BLaER1 treated with 17β-estradiol and CSF1 and Interleukin-3, amounts not matched to agents 10 nM and 100 nM (cell line): ENCODE measurements at regions not wholly inside any gene's neighbourhood (a gene's known extent, or its start where the extent isn't known, plus 50 kb on each side); places are given as distances from the start of the nearest gene placed in this dataset.

Experiments
- H3K27ac ChIP-seq, 11 experiments: shearing (Covaris generic); formaldehyde crosslinking; 2 replicates each; pipeline ENCODE4 v1.8.1; 2022
- H3K27me3 ChIP-seq, 11 experiments: shearing (Covaris generic); formaldehyde crosslinking; 2 replicates each; pipeline ENCODE4 v1.8.1; 2022
- H3K36me3 ChIP-seq, 11 experiments: shearing (Covaris generic); formaldehyde crosslinking; 2 replicates each; pipeline ENCODE4 v1.8.1; 2022
- H3K4me1 ChIP-seq, 10 experiments: shearing (Covaris generic); formaldehyde crosslinking; 2 replicates each; pipeline ENCODE4 v1.8.1; 2022
- H3K4me2 ChIP-seq, 11 experiments: shearing (Covaris generic); formaldehyde crosslinking; 2 replicates each; pipeline ENCODE4 v1.8.1; 2022
- H3K4me3 ChIP-seq, 10 experiments: shearing (Covaris generic); formaldehyde crosslinking; 2 replicates each; pipeline ENCODE4 v1.8.1; 2022
- H3K9ac ChIP-seq, 11 experiments: shearing (Covaris generic); formaldehyde crosslinking; 2 replicates each; pipeline ENCODE4 v1.8.1; 2022
- H3K9me3 ChIP-seq, 11 experiments: shearing (Covaris generic); formaldehyde crosslinking; replicated peaks in 1 of 11; 2 replicates each; pipeline ENCODE4 v1.8.1; 2022
- H4K20me1 ChIP-seq, 11 experiments: shearing (Covaris generic); formaldehyde crosslinking; 2 replicates each; pipeline ENCODE4 v1.8.1; 2022
- Cebpa-rat ChIP-seq, 11 experiments: shearing (Covaris generic); IDR thresholded peaks; 2 replicates each; pipeline ENCODE4 v1.8.1; 2022

- peaks cover 0 to 9% (median 5%) of the 10 kb centered on the region in 11 experiments; a peak in 5 of 22 replicates for H3K9me3 ChIP-seq
- no peak overlapping the region for H3K4me2 ChIP-seq
- no peak overlapping the region for H3K27ac ChIP-seq
- no peak for TF ChIP-seq Cebpa-rat (IDR thresholded peaks at IDR 0.05)
- no peaks in the 10 kb centered on the region for H3K4me1 ChIP-seq
- H3K36me3 ChIP-seq = no peaks in the 10 kb centered on the region
- no peaks in the 10 kb centered on the region for H4K20me1 ChIP-seq
- no peaks in the 10 kb centered on the region for H3K27me3 ChIP-seq
- no peak overlapping the region for H3K4me3 ChIP-seq
- no peak overlapping the region for H3K9ac ChIP-seq
Observed at GRCh38 chr10:65675236-65675635, 1250.6 kb upstream of the LRRTM3 start.

GRCh38 chr10:65684896-65685295 lies 1240.9 kb upstream of the LRRTM3 start:
- H3K4me3 ChIP-seq = no peak overlapping the region
- no peaks in the 10 kb centered on the region for H3K9me3 ChIP-seq
- H3K36me3 ChIP-seq = no peaks in the 10 kb centered on the region
- H3K4me2 ChIP-seq = no peak overlapping the region
- no peaks in the 10 kb centered on the region for H3K4me1 ChIP-seq
- H4K20me1 ChIP-seq = no peaks in the 10 kb centered on the region
- H3K9ac ChIP-seq = no peak overlapping the region
- H3K27me3 ChIP-seq = no peaks in the 10 kb centered on the region
- no peak for TF ChIP-seq Cebpa-rat (IDR thresholded peaks at IDR 0.05)
- no peak overlapping the region for H3K27ac ChIP-seq

- H3K9ac ChIP-seq = no peak overlapping the region
- H3K36me3 ChIP-seq = no peaks in the 10 kb centered on the region
- no peaks in the 10 kb centered on the region for H3K9me3 ChIP-seq
- no peak overlapping the region for H3K27ac ChIP-seq
- H3K4me3 ChIP-seq = no peak overlapping the region
- TF ChIP-seq Cebpa-rat (IDR thresholded peaks at IDR 0.05) = no peak
- H3K4me2 ChIP-seq = no peak overlapping the region
- no peaks in the 10 kb centered on the region for H3K27me3 ChIP-seq
- no peaks in the 10 kb centered on the region for H4K20me1 ChIP-seq
- H3K4me1 ChIP-seq = no peaks in the 10 kb centered on the region
Observed at GRCh38 chr10:65701168-65701776, 1224.6 kb upstream of the LRRTM3 start.

- no peaks in the 10 kb centered on the region for H3K4me1 ChIP-seq
- H3K4me2 ChIP-seq = no peak overlapping the region
- no peak overlapping the region for H3K27ac ChIP-seq
- no peak overlapping the region for H3K9ac ChIP-seq
- H3K9me3 ChIP-seq = no peaks in the 10 kb centered on the region
- no peaks in the 10 kb centered on the region; a peak in 1 of 22 replicates for H4K20me1 ChIP-seq
- H3K4me3 ChIP-seq = no peak overlapping the region
- H3K36me3 ChIP-seq = no peaks in the 10 kb centered on the region
- TF ChIP-seq Cebpa-rat (IDR thresholded peaks at IDR 0.05) = no peak
- no peaks in the 10 kb centered on the region for H3K27me3 ChIP-seq
Observed at GRCh38 chr10:65708057-65708456, 1217.8 kb upstream of the LRRTM3 start.

- H3K4me2 ChIP-seq = no peak overlapping the region
- no peaks in the 10 kb centered on the region for H3K27me3 ChIP-seq
- no peaks in the 10 kb centered on the region; a peak in 1 of 22 replicates for H4K20me1 ChIP-seq
- no peaks in the 10 kb centered on the region for H3K9me3 ChIP-seq
- H3K4me1 ChIP-seq = no peaks in the 10 kb centered on the region
- H3K9ac ChIP-seq = no peak overlapping the region
- no peak overlapping the region for H3K4me3 ChIP-seq
- H3K36me3 ChIP-seq = no peaks in the 10 kb centered on the region
- no peak overlapping the region for H3K27ac ChIP-seq
- TF ChIP-seq Cebpa-rat (IDR thresholded peaks at IDR 0.05) = no peak
Observed at GRCh38 chr10:65710306-65710705, 1215.5 kb upstream of the LRRTM3 start.

GRCh38 chr10:65719790-65720189 lies 1206.0 kb upstream of the LRRTM3 start:
- Histone ChIP-seq H3K4me1 (no peaks in the 10 kb centered on the region), H4K20me1 (no peaks in the 10 kb centered on the region), H3K4me3 (no peak overlapping the region), H3K9ac (no peak overlapping the region), H3K9me3 (no peaks in the 10 kb centered on the region), H3K36me3 (no peaks in the 10 kb centered on the region), H3K27me3 (no peaks in the 10 kb centered on the region), H3K27ac (no peak overlapping the region), H3K4me2 (no peak overlapping the region)
- TF ChIP-seq Cebpa-rat (IDR thresholded peaks at IDR 0.05) = no peak

- Histone ChIP-seq H3K36me3 (no peaks in the 10 kb centered on the region), H3K4me1 (no peaks in the 10 kb centered on the region), H4K20me1 (no peaks in the 10 kb centered on the region), H3K4me3 (no peak overlapping the region), H3K4me2 (no peak overlapping the region), H3K27ac (no peak overlapping the region), H3K9ac (no peak overlapping the region), H3K27me3 (no peaks in the 10 kb centered on the region), H3K9me3 (no peaks in the 10 kb centered on the region)
- no peak for TF ChIP-seq Cebpa-rat (IDR thresholded peaks at IDR 0.05)
Observed at GRCh38 chr10:65720901-65721300, 1204.9 kb upstream of the LRRTM3 start.

- H3K36me3 ChIP-seq = no peaks in the 10 kb centered on the region
Observed at GRCh38 chr10:65723525-65723924, 1202.3 kb upstream of the LRRTM3 start.

GRCh38 chr10:65735382-65735781 lies 1190.5 kb upstream of the LRRTM3 start:
- no peaks in the 10 kb centered on the region for H3K4me1 ChIP-seq
- no peak for TF ChIP-seq Cebpa-rat (IDR thresholded peaks at IDR 0.05)
- H3K9me3 ChIP-seq = no peaks in the 10 kb centered on the region
- H4K20me1 ChIP-seq = no peaks in the 10 kb centered on the region
- no peak overlapping the region for H3K9ac ChIP-seq
- H3K36me3 ChIP-seq = no peaks in the 10 kb centered on the region
- H3K4me3 ChIP-seq = no peak overlapping the region
- no peaks in the 10 kb centered on the region for H3K27me3 ChIP-seq
- H3K27ac ChIP-seq = no peak overlapping the region
- H3K4me2 ChIP-seq = no peak overlapping the region

More at GRCh38 chr10:65723525-65723924, 1202.3 kb upstream of the LRRTM3 start:
- Histone ChIP-seq H3K4me1 (no peaks in the 10 kb centered on the region), H3K9ac (no peak overlapping the region), H3K4me3 (no peak overlapping the region), H4K20me1 (no peaks in the 10 kb centered on the region), H3K9me3 (no peaks in the 10 kb centered on the region), H3K27me3 (no peaks in the 10 kb centered on the region), H3K4me2 (no peak overlapping the region), H3K27ac (no peak overlapping the region)
- TF ChIP-seq Cebpa-rat (IDR thresholded peaks at IDR 0.05) = no peak

GRCh38 chr10:65742906-65743305 lies 1182.9 kb upstream of the LRRTM3 start:
- H3K9me3 ChIP-seq = no peaks in the 10 kb centered on the region
- H4K20me1 ChIP-seq = no peaks in the 10 kb centered on the region
- no peaks in the 10 kb centered on the region for H3K36me3 ChIP-seq
- no peaks in the 10 kb centered on the region for H3K4me1 ChIP-seq
- TF ChIP-seq Cebpa-rat (IDR thresholded peaks at IDR 0.05) = no peak
- no peak overlapping the region for H3K9ac ChIP-seq
- H3K27ac ChIP-seq = no peak overlapping the region
- H3K4me3 ChIP-seq = no peak overlapping the region
- no peak overlapping the region for H3K4me2 ChIP-seq
- no peaks in the 10 kb centered on the region for H3K27me3 ChIP-seq
